ENCODE measurements at regions not wholly inside any gene's neighbourhood (a gene's known extent, or its start where the extent isn't known, plus 50 kb on each side); places are given as distances from the start of the nearest gene placed in this dataset.

DNA sequence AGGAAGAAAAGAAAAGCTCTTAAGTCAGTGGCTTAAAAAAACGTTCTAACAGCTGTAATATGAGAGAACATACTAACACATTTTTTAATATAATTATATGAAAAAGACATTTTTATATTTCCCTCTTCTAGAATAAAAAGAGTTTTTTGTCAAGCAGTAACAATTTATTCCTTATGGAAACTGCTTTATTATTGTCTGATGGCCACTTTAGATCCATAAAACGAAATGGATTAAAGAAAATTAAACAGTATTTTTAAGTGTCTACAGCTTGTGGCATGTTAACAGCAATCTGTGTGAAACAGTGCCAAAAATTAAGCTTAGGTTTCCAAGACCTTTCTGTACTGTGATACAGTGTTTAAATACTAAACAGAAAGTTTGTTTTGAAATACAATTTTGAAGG is 55.5 kb upstream of the TENM3 start:
- FAIRE-seq = no peak
- no peaks in the 10 kb centered on the region for H4K20me1 ChIP-seq (ENCODE audit: insufficient read depth, low read length)

More for the DNA sequence above, 55.5 kb upstream of the TENM3 start:
- H3K9ac ChIP-seq (ENCODE audit: insufficient read depth, low read depth, low read length) = no peak overlapping the region
- H3K9me3 ChIP-seq (ENCODE audit: low read length) = no peaks in the 10 kb centered on the region
- H3K79me2 ChIP-seq (ENCODE audit: insufficient read depth, low read length) = no peaks in the 10 kb centered on the region
- no TSS peak for BruUV-seq (replicated peaks)
- DNase-seq (ENCODE audit: low spot score) (no peak), ATAC-seq (no peak)
- 0% methylated on average over 2 of the region's 2 CpGs for WGBS (ENCODE audit: low lambda C conversion rate)
- H3K27me3 ChIP-seq (ENCODE audit: control insufficient read depth in 1 of 2, insufficient read depth in 2 of 2, low read length in 2 of 2) = no peaks in the 10 kb centered on the region
- in situ Hi-C loops (cut with HindIII; ENCODE audit: extremely low pct_ligation_motif_present, low pct_unique_long_range_greater_than_20kb) (no loop called here), intact Hi-C loops (cut with micrococcal nuclease; ENCODE audit: unreplicated experiment) (no loop called here)
- no peak overlapping the region for H2AFZ ChIP-seq (ENCODE audit: low read length)
- no peaks in the 10 kb centered on the region for H3K4me1 ChIP-seq (ENCODE audit: insufficient read depth, low read length)
- POLR2A ChIA-PET = no interaction called here
- H3K4me3 ChIP-seq (replicated peaks in 1 of 3; ENCODE audit: insufficient read depth in 1 of 3, low read depth in 2 of 3, low read length in 3 of 3) = no peak overlapping the region
- H3K27ac ChIP-seq (ENCODE audit: extremely low read length, insufficient read depth, low read length) = no peak overlapping the region
- no peak overlapping the region for H3K4me2 ChIP-seq (ENCODE audit: low read depth, low read length)
- no peaks in the 10 kb centered on the region for H3K36me3 ChIP-seq (replicated peaks in 1 of 2; ENCODE audit: control insufficient read depth in 1 of 2, insufficient read depth in 2 of 2, low read length in 2 of 2)
- CTCF ChIA-PET (ENCODE audit: low intra/inter-chr PET ratio, low total read pairs) = no interaction called here
- TF ChIP-seq, protein P1, sequence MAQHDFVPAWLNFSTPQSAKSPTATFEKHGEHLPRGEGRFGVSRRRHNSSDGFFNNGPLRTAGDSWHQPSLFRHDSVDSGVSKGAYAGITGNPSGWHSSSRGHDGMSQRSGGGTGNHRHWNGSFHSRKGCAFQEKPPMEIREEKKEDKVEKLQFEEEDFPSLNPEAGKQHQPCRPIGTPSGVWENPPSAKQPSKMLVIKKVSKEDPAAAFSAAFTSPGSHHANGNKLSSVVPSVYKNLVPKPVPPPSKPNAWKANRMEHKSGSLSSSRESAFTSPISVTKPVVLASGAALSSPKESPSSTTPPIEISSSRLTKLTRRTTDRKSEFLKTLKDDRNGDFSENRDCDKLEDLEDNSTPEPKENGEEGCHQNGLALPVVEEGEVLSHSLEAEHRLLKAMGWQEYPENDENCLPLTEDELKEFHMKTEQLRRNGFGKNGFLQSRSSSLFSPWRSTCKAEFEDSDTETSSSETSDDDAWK (CRISPR knock-in tag; IDR thresholded peaks at IDR 0.05) = no peak
- TF ChIP-seq ZNF660 (CRISPR knock-in tag; IDR thresholded peaks at IDR 0.05; ENCODE audit: borderline replicate concordance, low read depth) = no peak
- no peak for TF ChIP-seq JDP2 (CRISPR knock-in tag; IDR thresholded peaks at IDR 0.05; ENCODE audit: borderline replicate concordance)
- TF ChIP-seq ZNF678 (CRISPR knock-in tag; IDR thresholded peaks at IDR 0.05) = no peak
- TF ChIP-seq, protein P2, sequence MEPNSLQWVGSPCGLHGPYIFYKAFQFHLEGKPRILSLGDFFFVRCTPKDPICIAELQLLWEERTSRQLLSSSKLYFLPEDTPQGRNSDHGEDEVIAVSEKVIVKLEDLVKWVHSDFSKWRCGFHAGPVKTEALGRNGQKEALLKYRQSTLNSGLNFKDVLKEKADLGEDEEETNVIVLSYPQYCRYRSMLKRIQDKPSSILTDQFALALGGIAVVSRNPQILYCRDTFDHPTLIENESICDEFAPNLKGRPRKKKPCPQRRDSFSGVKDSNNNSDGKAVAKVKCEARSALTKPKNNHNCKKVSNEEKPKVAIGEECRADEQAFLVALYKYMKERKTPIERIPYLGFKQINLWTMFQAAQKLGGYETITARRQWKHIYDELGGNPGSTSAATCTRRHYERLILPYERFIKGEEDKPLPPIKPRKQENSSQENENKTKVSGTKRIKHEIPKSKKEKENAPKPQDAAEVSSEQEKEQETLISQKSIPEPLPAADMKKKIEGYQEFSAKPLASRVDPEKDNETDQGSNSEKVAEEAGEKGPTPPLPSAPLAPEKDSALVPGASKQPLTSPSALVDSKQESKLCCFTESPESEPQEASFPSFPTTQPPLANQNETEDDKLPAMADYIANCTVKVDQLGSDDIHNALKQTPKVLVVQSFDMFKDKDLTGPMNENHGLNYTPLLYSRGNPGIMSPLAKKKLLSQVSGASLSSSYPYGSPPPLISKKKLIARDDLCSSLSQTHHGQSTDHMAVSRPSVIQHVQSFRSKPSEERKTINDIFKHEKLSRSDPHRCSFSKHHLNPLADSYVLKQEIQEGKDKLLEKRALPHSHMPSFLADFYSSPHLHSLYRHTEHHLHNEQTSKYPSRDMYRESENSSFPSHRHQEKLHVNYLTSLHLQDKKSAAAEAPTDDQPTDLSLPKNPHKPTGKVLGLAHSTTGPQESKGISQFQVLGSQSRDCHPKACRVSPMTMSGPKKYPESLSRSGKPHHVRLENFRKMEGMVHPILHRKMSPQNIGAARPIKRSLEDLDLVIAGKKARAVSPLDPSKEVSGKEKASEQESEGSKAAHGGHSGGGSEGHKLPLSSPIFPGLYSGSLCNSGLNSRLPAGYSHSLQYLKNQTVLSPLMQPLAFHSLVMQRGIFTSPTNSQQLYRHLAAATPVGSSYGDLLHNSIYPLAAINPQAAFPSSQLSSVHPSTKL (CRISPR knock-in tag; IDR thresholded peaks at IDR 0.05) = no peak
- TF ChIP-seq ZNF251 (CRISPR knock-in tag; IDR thresholded peaks at IDR 0.05) = no peak
- TF ChIP-seq KDM5A (IDR thresholded peaks at IDR 0.05; ENCODE audit: borderline replicate concordance, low read length) = no peak
- no peak for TF ChIP-seq IKZF4 (CRISPR knock-in tag; IDR thresholded peaks at IDR 0.05; ENCODE audit: borderline replicate concordance, low read depth, not compliant biosample characterization)
- TF ChIP-seq ZNF484 (CRISPR knock-in tag; IDR thresholded peaks at IDR 0.05; ENCODE audit: borderline replicate concordance, low read depth) = no peak

Measured in HepG2 (cell line).